GM18517 (cell line): ENCODE measurements at regions not wholly inside any gene's neighbourhood (a gene's known extent, or its start where the extent isn't known, plus 50 kb on each side); places are given as distances from the start of the nearest gene placed in this dataset.
"Not testable (repeated sequence)": the region's sequence is repeated elsewhere in the genome, so short reads cannot be mapped to it uniquely, and the experiment has no call there.

ENCODE experiments used
- ATAC-seq: cut with Tn5 transposase; IDR thresholded peaks from one replicate; pipeline ENCODE4 v1.9.1; 2021; ENCODE audit warnings: mild to moderate bottlenecking, moderate library complexity; ENCODE audit not compliant: unreplicated experiment

DNA sequence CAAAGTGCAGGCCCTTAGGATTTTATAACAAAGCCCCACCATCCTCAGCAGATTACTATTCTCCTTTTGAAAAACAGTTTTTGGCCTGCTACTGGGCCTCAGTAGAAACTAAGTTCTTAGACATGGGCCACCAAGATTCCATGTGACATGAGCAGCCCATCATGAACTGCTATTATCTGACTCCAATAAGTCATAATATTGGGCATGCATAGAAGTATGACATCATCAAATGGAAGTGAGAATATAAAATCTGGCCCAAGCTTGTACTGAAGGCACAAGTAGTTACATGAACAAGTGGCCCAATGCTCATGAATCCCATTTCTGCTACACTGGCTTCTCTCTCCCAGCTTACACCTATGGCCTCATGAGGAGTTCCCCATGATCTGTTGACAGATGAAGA lies 404.8 kb downstream of the EPHA5 start:
- no peak for ATAC-seq

DNA sequence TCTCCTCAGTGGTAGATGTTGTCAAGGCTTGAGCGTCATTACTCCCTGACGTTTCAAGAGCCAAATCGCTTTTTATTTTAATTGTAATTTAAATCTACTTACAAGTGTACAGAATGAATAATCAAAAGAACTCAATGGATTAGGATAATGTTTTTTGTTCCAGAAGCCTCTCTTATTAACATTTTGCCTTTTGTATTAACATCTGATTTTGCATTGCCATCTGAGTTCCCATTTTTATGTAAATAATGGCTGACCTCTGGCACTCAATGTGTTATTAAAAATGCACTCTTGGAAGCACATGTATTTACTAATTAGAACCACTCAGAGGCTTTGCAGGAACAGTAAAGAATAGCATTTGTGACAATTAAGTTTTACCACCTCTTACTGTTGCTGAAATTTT lies 411.0 kb downstream of the EPHA5 start:
- no peak for ATAC-seq

DNA sequence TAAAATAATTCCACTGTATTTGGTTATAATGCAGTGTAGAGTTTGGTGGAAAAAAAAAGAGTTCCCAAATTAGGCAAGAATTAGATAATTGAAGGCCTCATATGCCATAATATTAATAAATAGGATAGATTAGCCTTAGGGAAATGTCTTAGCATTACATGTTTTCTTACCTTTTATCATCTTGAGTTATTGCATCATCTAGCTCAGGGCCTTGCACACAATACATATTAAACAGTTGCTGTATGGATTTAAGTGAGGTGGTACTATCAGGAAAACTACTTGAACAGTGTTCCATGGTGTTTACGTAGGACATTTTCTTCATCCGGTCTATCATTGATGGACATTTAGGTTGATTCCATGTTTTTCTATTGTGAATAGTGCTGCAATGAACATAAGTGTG lies 419.4 kb downstream of the EPHA5 start:
- ATAC-seq: no peak

DNA sequence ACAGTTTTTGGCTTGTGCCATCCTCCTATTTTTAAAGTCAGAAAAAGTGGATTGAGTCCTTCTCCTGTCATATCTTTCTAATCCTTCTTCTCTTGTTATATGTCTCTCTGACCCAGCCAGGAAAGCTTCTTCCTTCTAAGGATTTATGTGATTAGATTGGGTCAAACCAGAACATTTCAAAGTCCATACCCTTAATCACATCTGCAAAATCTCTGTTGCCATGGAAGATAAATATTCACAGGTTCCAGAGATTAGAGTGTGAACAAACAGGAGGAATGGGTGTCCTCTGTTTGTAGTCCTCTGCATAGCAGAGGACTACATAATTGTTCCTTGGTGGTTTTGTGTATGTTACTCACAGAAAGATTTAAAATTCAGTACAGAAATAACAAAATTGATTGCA lies 421.2 kb downstream of the EPHA5 start:
- ATAC-seq: no peak

DNA sequence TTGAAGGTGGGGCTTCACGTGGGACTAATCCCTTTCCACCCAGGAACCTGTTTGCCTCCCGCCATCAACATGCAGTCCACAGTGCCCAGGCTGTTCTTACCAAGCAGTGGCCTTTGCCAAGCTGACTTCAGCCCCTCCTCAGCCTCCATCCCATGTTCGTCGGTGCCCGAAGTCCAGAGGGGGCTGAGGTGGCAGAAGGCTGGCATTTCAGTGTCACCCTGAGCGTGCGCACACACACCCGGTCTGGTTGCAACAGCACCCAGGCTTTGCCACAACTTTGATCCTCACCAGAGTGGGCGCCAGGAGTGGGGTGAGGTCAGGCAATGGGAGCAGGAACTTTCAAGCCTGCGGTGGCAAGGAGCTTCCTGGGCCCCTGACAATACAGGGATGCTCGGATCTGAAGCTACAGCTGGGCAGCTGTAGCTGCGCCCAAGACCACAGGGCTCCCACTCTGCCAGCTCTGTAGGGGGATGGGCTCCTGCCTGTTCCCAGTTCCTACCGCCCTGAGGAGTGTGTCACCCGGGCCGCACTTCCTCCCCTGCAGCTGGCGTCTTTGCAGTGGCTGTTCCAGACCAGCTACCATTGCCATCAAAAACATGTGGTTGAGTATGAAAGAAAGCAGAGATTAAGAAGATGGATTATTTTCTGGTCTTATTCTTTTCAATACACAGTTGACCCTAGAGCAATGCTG lies 428.0 kb downstream of the EPHA5 start:
- no peak for ATAC-seq

DNA sequence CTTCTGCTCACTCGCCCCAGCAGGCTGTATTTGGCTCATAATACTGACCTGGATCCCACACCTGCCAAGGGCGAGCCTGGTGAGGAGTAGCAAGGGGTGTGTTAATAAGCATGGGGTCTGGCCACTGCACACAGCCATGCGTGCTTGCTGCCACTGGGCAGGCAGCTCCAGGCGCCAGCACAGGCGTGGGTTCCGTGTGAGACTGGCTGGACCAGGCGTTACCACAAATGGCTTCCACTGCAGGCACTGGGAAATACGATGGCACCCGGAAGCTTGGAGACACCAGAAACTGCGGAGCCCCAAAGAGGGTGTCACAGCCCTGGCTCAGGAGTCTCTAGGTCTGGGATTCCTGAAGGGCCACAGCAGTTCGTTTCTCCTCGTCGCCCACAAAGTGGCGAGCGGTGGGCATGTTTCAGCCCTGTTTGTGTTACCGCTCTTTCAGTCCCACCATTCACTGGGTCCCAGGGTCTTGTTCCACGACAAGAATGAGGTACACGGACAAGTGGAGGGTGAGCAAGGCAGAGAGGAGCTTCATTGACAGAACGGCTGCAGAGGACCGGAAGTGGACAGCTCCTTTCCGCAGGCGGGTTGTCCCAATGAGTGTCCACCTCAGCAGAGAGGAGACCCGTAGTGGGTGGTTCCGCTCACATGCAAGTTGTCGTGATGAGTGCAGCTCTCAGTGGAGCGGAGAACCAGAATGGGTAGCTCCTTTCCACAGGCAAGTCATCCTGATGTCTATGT lies 428.9 kb downstream of the EPHA5 start:
- ATAC-seq: no peak

DNA sequence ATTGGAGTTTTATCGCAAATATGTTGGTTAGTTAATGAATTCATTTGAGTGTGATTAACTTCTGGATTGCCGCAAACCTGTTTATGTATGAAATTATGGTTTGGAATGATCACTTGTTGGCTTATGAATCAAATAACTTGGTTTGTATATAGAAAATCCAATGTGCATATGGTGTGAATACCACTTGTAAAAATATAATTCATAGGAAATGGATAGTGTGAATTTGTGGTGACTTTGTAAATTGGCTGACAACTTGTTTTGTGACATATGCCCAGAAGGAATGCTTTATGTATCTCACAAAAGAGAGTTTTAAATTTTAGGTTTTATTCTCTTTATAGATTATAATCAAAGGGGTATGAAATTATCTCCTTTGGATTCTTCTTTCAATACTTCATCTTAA lies 436.2 kb downstream of the EPHA5 start:
- ATAC-seq: no peak

DNA sequence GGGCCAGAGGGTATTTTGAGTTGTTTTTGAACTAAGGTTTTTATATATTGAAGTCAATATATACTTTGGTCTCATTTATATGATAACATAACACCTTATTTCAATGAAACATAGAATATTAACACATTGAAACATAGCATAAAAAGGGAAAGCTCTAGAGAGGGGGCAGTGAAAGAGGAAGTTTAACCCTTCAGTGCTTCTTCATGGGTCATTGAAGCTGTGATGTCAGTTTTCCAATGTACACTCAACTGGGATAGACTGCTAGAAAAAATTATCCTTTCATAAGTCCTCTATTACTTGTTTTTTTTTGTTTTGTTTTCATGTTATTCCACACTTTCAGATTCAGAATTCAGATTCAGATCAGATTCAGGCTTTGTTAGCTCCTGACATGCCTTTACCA lies 442.7 kb downstream of the EPHA5 start:
- ATAC-seq: no peak

DNA sequence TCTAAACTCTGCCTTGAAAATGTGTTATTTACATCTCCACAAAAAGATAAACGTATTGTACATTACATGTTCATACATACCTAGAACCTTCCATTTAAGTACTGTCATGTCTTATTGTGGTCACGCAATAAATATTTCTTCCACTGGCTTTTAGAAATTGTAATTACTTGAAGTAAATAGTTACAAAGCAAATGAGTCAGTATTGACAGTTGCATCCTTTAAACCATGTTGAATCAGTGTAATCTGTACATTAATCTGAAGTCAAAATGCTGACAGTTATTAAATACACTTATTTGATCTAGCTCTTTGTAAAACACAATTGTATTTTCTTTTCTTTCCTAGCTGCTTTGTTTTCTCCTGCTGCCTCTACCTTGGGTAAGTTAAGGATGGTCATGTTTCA lies 446.7 kb downstream of the EPHA5 start:
- no peak for ATAC-seq

DNA sequence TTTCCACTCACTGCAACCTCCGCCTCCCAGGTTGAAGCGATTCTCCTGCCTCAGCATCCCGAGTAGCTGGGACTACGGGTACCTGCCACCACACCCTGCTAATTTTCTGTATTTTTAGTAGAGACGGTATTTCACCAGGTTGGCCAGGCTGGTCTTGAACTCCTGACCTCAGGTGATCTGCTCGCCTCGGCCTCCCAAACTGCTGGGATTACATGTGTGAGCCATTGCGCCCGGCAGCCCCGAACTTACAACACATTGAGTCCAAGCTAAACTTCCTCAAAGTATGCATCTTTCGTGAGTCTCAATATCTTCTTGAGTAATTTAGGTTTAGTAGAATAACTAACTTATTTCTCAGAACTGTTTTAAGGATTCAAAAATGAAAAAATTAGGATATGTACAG lies 447.2 kb downstream of the EPHA5 start:
- not testable (repeated sequence) for ATAC-seq

DNA sequence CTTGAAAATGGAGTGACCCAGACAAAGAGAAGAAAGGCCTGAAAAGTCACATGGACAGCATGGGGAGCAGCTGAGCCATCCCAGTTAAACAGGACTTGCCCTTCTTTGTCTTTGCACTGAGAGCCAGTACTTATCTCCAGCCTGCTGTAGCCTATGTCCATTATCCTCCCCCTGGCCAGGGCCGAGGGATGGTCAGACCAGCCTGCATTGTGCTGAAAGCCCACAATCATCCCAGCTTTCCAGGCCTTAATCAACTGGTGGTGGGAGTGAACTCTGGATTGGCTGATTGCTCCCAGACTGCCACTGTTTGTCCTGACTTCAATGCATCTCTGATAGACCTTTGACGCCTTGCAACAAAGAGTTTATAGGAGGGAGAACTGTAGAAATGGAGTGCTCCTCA lies 453.1 kb downstream of the EPHA5 start:
- ATAC-seq: no peak

DNA sequence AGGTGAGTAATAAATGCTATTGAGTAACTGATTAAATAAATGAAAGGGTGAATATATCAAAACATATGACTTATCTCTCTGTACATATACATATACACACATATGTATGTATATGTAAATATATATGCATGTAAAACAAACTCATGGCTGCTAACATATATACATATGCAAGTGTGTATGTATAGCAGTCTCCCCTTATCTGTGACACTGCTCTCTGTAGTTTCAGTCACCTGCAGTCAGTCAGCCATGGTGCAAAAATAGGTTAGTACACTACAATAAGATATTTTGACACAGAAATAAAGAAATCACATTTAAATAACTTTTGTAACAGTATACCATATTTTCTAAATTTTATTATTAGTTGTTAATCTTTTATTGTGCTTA lies 467.4 kb downstream of the EPHA5 start:
- no peak for ATAC-seq

DNA sequence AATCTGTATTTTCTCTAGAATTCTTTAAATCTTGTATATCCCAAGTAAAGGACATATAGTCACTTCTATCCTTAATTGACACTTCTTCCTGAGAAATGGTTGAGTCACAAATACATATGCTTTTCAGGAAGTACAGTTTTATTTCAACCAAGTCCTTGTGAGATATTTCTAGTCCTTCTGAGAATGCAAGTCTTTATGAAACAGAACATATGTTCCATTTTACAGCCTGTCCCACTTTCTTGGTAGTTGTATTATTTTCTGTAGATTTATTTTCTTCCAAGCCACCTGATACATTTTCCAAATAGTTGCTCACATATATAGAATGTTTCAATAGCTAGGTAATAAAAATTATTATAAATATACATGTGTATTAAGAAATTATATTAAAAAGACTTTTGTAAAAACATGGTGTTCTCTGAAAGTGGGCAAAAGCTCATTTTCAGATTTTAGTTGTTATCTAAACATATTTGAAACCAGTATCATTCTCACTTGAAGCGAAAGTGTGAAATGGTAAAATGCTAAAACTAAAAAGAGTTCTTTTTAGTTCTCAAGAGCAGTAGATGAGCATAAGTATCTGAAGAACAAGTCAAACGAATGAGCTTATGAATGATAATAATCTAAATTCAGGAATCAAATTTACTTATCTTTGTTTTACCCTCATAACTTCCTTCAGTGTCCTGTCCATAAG lies 468.0 kb downstream of the EPHA5 start:
- ATAC-seq: no peak

DNA sequence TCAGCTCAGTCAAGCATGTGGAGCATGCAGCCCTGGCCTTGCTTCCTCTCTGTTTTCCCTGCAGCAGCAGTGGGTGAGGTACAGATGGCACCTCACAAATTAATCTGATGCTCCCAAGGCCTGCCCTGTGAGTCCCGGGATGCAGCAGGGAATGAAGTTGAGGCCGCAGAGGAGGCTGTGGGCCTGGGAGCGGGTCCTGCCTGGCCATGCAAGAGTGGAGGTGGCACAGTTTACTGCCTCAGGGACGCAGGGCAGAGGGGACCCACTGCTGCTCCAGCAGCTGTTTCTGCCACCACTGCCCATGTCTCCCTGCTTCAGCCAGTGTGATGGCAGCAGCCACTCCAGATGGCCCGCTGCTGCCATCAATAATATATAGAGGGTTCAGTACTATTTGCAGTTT lies 474.6 kb downstream of the EPHA5 start:
- ATAC-seq: no peak

DNA sequence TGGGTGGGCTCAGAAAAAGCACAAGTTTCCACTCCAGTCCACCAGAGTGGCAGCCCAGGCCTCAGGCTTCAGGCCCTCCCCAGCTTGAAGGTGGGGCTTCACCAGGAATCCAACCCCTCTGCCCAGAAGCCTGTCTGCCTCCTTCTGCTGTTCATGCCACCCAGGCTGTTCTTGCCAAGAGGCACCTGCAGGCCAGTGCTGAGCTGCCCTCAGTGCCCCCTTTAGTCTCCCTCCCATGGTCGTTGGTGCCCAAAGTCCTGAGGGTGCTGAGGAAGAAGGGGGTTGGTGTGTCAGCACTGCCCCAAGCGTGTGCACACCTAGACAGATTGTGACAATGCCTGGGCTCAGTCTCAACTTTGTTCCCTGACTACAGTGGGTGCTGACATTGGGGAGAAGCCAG lies 475.3 kb downstream of the EPHA5 start:
- ATAC-seq: no peak

DNA sequence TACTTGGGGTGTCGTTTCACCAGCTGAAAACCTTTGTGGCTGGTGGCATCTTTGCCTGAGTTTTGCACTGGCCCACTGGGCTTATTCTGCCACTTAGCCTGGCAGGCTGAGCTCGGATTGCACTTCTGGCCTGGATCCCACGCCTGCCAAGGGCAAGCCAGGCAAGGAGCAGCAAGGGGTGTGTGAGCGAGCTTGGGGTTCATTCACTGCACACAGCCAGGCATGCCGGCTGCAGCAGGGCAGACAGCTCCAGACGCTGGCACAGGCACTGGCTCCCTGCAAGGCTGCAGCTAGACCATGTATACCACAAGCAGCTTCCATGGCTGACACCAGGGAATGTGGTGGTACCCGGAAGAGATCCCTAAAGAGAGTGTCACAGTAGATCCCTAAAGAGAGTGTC lies 476.3 kb downstream of the EPHA5 start:
- no peak for ATAC-seq

DNA sequence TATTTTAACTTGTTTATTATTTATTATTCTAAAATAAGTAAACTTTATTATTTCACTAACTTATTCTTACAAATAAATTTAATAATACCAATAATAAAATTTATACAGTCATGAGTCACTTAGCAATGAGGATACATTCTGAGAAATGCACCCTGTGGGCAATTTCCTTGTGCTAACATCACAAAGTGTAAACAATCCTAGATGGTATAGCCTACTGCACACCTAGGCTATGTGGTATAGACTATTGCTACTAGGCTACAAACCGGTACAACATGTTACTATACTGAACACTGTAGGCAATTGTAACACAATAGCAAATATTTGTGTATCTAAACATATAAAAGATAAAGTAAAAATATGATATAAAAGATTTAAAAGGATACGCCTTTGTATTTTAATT lies 479.5 kb downstream of the EPHA5 start:
- no peak for ATAC-seq

DNA sequence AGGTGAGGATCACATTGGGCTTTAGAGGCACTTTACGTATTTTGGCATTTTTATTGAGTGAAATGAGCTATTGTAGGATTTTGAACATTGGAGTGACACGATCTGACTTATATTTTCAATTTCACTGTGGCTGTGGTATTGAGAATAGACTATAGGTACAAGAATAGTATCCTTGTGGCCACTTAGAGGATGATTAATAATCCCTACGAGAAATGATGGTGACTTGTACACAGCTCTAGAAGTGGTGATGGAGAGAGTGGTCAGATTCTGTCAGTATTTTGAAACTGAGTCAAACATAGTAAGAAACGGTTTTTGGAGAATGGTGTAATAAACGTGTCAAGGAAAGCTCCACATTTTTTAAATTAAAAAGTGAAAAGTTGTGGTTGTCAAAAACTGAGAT lies 494.7 kb downstream of the EPHA5 start:
- no peak for ATAC-seq

DNA sequence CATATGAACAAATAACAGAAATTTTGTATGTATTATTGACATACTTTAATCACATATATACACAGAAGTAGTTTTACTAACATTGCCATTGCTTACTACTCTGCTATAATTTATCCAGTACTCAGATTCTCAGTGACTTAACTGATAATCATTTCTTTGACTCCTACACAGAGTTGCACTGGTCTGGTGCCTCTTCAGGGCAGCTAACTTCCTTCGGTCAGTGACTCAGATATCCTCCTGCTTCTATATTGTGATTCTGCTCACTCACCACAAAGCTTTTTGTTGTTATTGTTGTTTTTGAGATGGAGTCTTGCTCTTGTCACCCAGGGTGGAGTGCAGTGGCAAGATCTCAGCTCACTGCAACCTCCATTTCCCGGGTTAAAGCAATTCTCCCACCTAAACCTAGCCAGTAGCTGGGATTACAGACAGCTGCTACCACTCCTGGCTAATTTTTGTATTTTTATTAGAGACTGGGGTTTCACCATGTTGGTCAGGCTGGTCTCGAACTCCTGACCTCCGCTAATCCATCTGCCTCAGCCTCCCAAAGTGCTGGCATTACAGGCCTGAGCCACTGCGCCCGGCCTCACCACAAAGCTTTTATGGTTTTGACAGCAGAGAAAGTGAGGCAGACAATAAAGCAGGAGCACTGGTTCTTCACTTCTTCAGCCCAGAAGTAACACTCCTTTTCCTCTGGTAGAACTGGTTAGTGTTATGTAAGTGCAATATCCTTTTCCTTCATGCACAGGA lies 499.3 kb downstream of the EPHA5 start:
- ATAC-seq: no peak

DNA sequence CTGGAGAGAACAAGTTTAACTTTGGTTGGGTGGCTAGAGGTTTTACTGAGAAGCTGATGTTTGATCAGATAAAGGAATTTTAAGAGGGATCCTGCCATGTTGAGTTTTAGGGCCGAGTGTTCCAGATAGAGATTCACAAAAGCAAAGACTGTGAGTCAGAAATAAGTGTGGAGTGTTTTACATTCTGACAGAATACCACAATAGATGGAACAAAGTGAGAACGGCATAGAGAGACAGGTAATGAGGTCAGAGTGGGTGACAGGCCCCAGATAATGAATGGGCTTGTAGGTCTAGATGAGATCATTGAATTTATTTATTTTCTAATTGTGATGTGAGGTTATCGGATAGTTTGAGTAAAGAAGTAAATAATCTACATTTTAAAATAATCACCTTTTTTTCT lies 502.6 kb downstream of the EPHA5 start:
- no peak for ATAC-seq

DNA sequence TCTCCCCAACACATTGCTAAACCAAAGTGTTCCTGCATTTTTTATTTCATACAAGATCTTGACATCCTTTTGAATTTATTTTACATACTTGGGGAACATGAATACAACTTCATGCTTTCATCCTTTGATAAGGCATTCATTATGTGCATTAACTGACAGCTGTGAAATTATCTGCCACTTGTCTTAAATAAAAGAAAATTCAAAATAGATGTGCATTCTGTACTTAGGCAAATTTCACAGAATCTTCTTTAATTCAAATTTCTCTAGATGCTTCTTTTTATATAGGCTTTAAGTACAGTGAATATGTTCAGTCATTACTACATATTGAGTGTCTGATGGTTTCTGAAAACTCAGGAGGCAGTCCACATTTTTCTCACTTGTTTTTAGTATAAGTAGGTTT lies 518.1 kb downstream of the EPHA5 start:
- ATAC-seq: no peak

DNA sequence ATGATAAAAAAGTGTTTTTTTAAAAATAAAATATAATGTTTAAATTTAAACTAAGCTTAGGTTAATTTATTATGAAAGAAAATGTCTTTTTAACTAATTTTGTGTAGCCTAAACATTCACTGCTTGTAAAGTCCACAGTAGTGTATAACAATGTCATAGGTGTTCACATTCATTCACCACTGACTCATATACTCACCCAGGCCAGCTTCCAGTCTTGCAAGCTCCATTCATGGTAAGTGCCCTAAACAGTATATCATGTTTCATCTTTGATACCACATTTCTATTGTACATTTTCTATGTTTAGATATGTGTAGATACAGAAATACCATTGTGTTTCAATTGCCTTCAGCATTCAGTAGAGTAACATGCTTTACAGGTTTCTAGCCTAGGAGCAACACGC lies 530.3 kb downstream of the EPHA5 start:
- no peak for ATAC-seq
